Endothelial cell (in vitro differentiated cells): ENCODE measurements at regions not wholly inside any gene's neighbourhood (a gene's known extent, or its start where the extent isn't known, plus 50 kb on each side); places are given as distances from the start of the nearest gene placed in this dataset.

Source experiments
- DNase-seq: peaks from one replicate; pipeline ENCODE4 v3.0.0; 2021; ENCODE audit warnings: low spot score
- H3K27ac Mint-ChIP-seq: one replicate; pipeline ENCODE4 v1.8.0; 2021; ENCODE audit warnings: mixed read lengths, inconsistent platforms; ENCODE audit not compliant: unreplicated experiment
- H3K27me3 Mint-ChIP-seq: one replicate; pipeline ENCODE4 v1.8.0; 2021; ENCODE audit warnings: mild to moderate bottlenecking, moderate library complexity, mixed read lengths, inconsistent platforms; ENCODE audit not compliant: unreplicated experiment
- H3K36me3 Mint-ChIP-seq: one replicate; pipeline ENCODE4 v1.8.0; 2021; ENCODE audit warnings: mild to moderate bottlenecking, low read depth, mixed read lengths, inconsistent platforms; ENCODE audit not compliant: unreplicated experiment
- H3K4me1 Mint-ChIP-seq: one replicate; pipeline ENCODE4 v1.8.0; 2021; ENCODE audit warnings: mild to moderate bottlenecking, mixed read lengths, inconsistent platforms; ENCODE audit not compliant: unreplicated experiment
- H3K4me3 Mint-ChIP-seq: one replicate; pipeline ENCODE4 v1.8.0; 2021; ENCODE audit warnings: mild to moderate bottlenecking, mixed read lengths, inconsistent platforms; ENCODE audit not compliant: unreplicated experiment
- H3K9me3 Mint-ChIP-seq: one replicate; pipeline ENCODE4 v1.8.0; 2021; ENCODE audit warnings: mixed read lengths, inconsistent platforms; ENCODE audit not compliant: unreplicated experiment
- CTCF ChIP-seq: fragments of 200-600 bp; sonication (generic); IDR thresholded peaks from one replicate; pipeline ENCODE4 v1.5.0; 2021; ENCODE audit warnings: antibody characterized with exemption; ENCODE audit not compliant: unreplicated experiment

GRCh38 chr9:81224166-81225081, 464.9 kb downstream of the TLE1 start:
- DNase-seq, result no peak
- H3K4me3 Mint-ChIP-seq, result no peak overlapping the region
- no peak for TF ChIP-seq CTCF
- H3K36me3 Mint-ChIP-seq, result no peaks in the 10 kb centered on the region
- H3K9me3 Mint-ChIP-seq, result no peaks in the 10 kb centered on the region
- no peaks in the 10 kb centered on the region for H3K27me3 Mint-ChIP-seq
- no peak overlapping the region for H3K27ac Mint-ChIP-seq
- no peaks in the 10 kb centered on the region for H3K4me1 Mint-ChIP-seq

GRCh38 chr9:81214975-81215374, 474.4 kb downstream of the TLE1 start:
- Mint-ChIP-seq H3K4me1 (no peaks in the 10 kb centered on the region), H3K9me3 (peaks cover 5% of the 10 kb centered on the region), H3K27me3 (no peaks in the 10 kb centered on the region), H3K4me3 (no peak overlapping the region), H3K36me3 (peaks cover 3% of the 10 kb centered on the region), H3K27ac (no peak overlapping the region)
- TF ChIP-seq CTCF, result no peak
- DNase-seq, result no peak

GRCh38 chr9:81213456-81213855, 475.9 kb downstream of the TLE1 start:
- Mint-ChIP-seq H3K36me3 (peaks cover 3% of the 10 kb centered on the region), H3K4me3 (no peak overlapping the region), H3K27me3 (no peaks in the 10 kb centered on the region), H3K4me1 (no peaks in the 10 kb centered on the region), H3K27ac (no peak overlapping the region), H3K9me3 (peaks cover 5% of the 10 kb centered on the region)
- no peak for TF ChIP-seq CTCF
- DNase-seq, result no peak

- Mint-ChIP-seq H3K27ac (no peak overlapping the region), H3K4me1 (no peaks in the 10 kb centered on the region), H3K27me3 (no peaks in the 10 kb centered on the region), H3K36me3 (no peaks in the 10 kb centered on the region), H3K4me3 (no peak overlapping the region), H3K9me3 (peaks cover 1% of the 10 kb centered on the region)
- TF ChIP-seq CTCF, result no peak
- DNase-seq, result no peak
Observed at GRCh38 chr9:81211741-81212140, 477.6 kb downstream of the TLE1 start.

GRCh38 chr9:81207651-81208050, 481.7 kb downstream of the TLE1 start:
- Mint-ChIP-seq H3K4me1 (no peaks in the 10 kb centered on the region), H3K36me3 (no peaks in the 10 kb centered on the region), H3K27ac (no peak overlapping the region), H3K4me3 (no peak overlapping the region), H3K27me3 (no peaks in the 10 kb centered on the region), H3K9me3 (no peaks in the 10 kb centered on the region)
- no peak for TF ChIP-seq CTCF
- no peak for DNase-seq
